ENCODE measurements at regions not wholly inside any gene's neighbourhood (a gene's known extent, or its start where the extent isn't known, plus 50 kb on each side); places are given as distances from the start of the nearest gene placed in this dataset.

DNA sequence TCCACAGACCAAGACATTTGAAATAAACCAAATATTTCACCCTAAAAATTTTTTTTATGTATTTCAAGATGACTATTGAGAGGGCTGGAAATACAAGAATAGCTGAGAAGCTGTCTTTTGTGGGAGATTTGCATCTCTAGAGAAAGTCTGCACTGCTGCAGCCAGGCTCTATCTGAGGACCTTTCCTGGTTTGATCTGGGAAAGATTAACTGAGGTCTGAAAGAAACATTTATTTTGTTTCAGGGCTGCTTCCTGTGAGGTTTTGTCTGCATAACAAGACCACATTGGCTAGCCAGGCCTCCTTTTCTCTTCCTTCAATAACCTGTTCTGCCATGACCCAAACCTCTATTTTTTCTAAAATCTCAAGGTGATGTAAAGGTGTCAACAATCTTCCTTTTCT lies 117.5 kb upstream of the ARHGEF26 start:
- no peak for DNase-seq (ENCODE audit: low spot score)
- H3K36me3 ChIP-seq (ENCODE audit: insufficient read depth, low read length, poor library complexity, severe bottlenecking), result no peaks in the 10 kb centered on the region
- H3K27ac ChIP-seq (ENCODE audit: low read depth, low read length, poor library complexity, severe bottlenecking), result no peak overlapping the region
- H3K27me3 ChIP-seq (replicated peaks; ENCODE audit: insufficient read depth, low read depth, low read length, poor library complexity), result no peaks in the 10 kb centered on the region
- H3K4me1 ChIP-seq (ENCODE audit: insufficient read depth, low read length, poor library complexity, severe bottlenecking), result no peaks in the 10 kb centered on the region
- no peaks in the 10 kb centered on the region for H3K9me3 ChIP-seq (ENCODE audit: low read depth, low read length, poor library complexity, severe bottlenecking)
- POLR2A ChIA-PET (ENCODE audit: low non-redundant PET), result no interaction called here
- no peak overlapping the region for H3K4me3 ChIP-seq (ENCODE audit: low read depth, low read length, poor library complexity, severe bottlenecking)
- intact Hi-C loops (cut with micrococcal nuclease; ENCODE audit: unreplicated experiment), result no loop called here
- TF ChIP-seq, protein P1, sequence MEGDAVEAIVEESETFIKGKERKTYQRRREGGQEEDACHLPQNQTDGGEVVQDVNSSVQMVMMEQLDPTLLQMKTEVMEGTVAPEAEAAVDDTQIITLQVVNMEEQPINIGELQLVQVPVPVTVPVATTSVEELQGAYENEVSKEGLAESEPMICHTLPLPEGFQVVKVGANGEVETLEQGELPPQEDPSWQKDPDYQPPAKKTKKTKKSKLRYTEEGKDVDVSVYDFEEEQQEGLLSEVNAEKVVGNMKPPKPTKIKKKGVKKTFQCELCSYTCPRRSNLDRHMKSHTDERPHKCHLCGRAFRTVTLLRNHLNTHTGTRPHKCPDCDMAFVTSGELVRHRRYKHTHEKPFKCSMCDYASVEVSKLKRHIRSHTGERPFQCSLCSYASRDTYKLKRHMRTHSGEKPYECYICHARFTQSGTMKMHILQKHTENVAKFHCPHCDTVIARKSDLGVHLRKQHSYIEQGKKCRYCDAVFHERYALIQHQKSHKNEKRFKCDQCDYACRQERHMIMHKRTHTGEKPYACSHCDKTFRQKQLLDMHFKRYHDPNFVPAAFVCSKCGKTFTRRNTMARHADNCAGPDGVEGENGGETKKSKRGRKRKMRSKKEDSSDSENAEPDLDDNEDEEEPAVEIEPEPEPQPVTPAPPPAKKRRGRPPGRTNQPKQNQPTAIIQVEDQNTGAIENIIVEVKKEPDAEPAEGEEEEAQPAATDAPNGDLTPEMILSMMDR (conservative IDR thresholded peaks at IDR 0.05; ENCODE audit: low read depth, low read length), result no peak
- CTCF ChIA-PET, result no interaction called here
- no TSS peak for BruUV-seq (replicated peaks)

DNA sequence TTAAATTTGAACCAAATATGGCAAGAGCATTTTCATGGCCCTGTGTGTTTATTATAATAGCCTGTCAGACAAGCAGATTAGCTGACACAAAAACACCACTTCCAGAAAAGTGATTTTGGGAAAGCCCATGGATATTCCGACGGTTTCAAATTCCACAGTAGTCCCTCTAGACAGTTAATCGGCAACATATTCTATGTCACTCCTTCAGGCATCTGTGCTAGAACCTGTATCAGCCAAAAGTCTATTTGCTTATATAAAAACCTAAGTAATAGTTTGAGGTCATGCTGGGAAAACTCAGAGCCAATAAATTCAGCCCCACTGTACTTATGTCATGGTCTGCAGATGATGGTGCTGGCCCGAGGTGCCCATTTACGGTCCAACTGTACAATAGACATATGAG lies 110.2 kb upstream of the ARHGEF26 start:
- no peak for DNase-seq (ENCODE audit: low spot score)
- no peak for TF ChIP-seq EZH2 (IDR thresholded peaks at IDR 0.05; ENCODE audit: borderline replicate concordance, low read depth, low read length, poor library complexity, severe bottlenecking)
- TF ChIP-seq, protein P1 (conservative IDR thresholded peaks at IDR 0.05; ENCODE audit: low read depth, low read length), result no peak
- CTCF ChIA-PET, result no interaction called here
- Histone ChIP-seq H3K4me3 (ENCODE audit: low read depth, low read length, poor library complexity, severe bottlenecking) (no peak overlapping the region), H3K9me3 (ENCODE audit: low read depth, low read length, poor library complexity, severe bottlenecking) (no peaks in the 10 kb centered on the region), H3K4me1 (ENCODE audit: insufficient read depth, low read length, poor library complexity, severe bottlenecking) (no peaks in the 10 kb centered on the region), H3K27ac (ENCODE audit: low read depth, low read length, poor library complexity, severe bottlenecking) (no peak overlapping the region), H3K27me3 (replicated peaks; ENCODE audit: insufficient read depth, low read depth, low read length, poor library complexity) (no peaks in the 10 kb centered on the region), H3K36me3 (ENCODE audit: insufficient read depth, low read length, poor library complexity, severe bottlenecking) (no peaks in the 10 kb centered on the region)
- intact Hi-C loops (cut with micrococcal nuclease; ENCODE audit: unreplicated experiment), result no loop called here
- POLR2A ChIA-PET (ENCODE audit: low non-redundant PET), result no interaction called here
- no TSS peak for BruUV-seq (replicated peaks)

DNA sequence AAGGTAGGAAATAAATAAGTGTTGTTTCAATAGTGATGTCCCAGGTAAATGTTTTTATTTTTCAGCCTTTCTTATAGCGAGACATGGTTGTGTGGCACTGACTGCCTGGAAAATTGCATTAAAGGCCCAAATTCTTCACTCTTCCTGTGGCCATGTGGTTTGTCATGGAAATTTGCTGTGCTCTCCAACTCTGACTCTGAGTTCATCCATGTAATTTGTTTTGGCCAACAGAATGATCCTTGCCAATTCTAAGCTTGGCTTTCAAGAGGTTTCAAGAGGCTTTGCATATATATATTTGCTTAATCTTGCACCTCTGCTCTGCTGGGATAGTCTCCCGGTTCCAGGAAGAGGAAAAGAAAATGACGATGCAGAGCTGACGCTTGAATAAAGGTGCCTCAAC lies 107.5 kb upstream of the ARHGEF26 start:
- H3K4me1 ChIP-seq (ENCODE audit: insufficient read depth, low read length, poor library complexity, severe bottlenecking), result no peaks in the 10 kb centered on the region
- H3K9me3 ChIP-seq (ENCODE audit: low read depth, low read length, poor library complexity, severe bottlenecking), result no peaks in the 10 kb centered on the region
- no peaks in the 10 kb centered on the region for H3K27me3 ChIP-seq (replicated peaks; ENCODE audit: insufficient read depth, low read depth, low read length, poor library complexity)
- H3K36me3 ChIP-seq (ENCODE audit: insufficient read depth, low read length, poor library complexity, severe bottlenecking), result no peaks in the 10 kb centered on the region
- TF ChIP-seq, protein P1 (conservative IDR thresholded peaks at IDR 0.05; ENCODE audit: low read depth, low read length), result no peak
- TF ChIP-seq EZH2 (IDR thresholded peaks at IDR 0.05; ENCODE audit: borderline replicate concordance, low read depth, low read length, poor library complexity, severe bottlenecking), result no peak
- BruUV-seq (replicated peaks), result no TSS peak
- no peak overlapping the region for H3K27ac ChIP-seq (ENCODE audit: low read depth, low read length, poor library complexity, severe bottlenecking)
- no peak overlapping the region for H3K4me3 ChIP-seq (ENCODE audit: low read depth, low read length, poor library complexity, severe bottlenecking)
- CTCF ChIA-PET, result no interaction called here
- intact Hi-C loops (cut with micrococcal nuclease; ENCODE audit: unreplicated experiment), result no loop called here
- DNase-seq (ENCODE audit: low spot score), result no peak
- POLR2A ChIA-PET (ENCODE audit: low non-redundant PET), result no interaction called here
